ENCODE measurements at regions not wholly inside any gene's neighbourhood (a gene's known extent, or its start where the extent isn't known, plus 50 kb on each side); places are given as distances from the start of the nearest gene placed in this dataset.

- WGBS, 2 donors: 63 to 64% methylated on average over 12 of the region's 12 CpGs
- Histone ChIP-seq H3K36me3 (no peaks in the 10 kb centered on the region), H3K4me1 (peaks cover 0 to 9% (median 3%) of the 10 kb centered on the region in 9 donors), H3K4me3 (no peak overlapping the region), H3K9me3 (no peaks in the 10 kb centered on the region), H3K27ac (no peak overlapping the region), H3K27me3 (peaks cover 0 to 37% (median 30%) of the 10 kb centered on the region in 7 donors)
- ATAC-seq (no peak), DNase-seq (no peak)
- TF ChIP-seq CTCF (IDR thresholded peaks at IDR 0.05): no peak
- intact Hi-C loops (cut with DNase I): loop anchor here in 6 of 10 donors (5.0 to 10.0 kb wide), 5 partner anchors 268 to 1148 kb away; partner anchors contain the start of genes PTPRU (in 5 of the 6) and MECR (in 2 of the 6)
Observed at GRCh38 chr1:30383221-30383711, 340.1 kb downstream of the MATN1 start.

- intact Hi-C loops (cut with DNase I): loop anchor here in 6 of 10 donors (5.0 to 10.0 kb wide), 5 partner anchors 268 to 1148 kb away; partner anchors contain the start of genes PTPRU (in 5 of the 6) and MECR (in 2 of the 6)
- H3K27me3 ChIP-seq: peaks cover 0 to 39% (median 38%) of the 10 kb centered on the region in 7 donors
- ATAC-seq: no peak
- no peaks in the 10 kb centered on the region for H3K36me3 ChIP-seq
- no peak overlapping the region for H3K4me3 ChIP-seq
- H3K9me3 ChIP-seq: no peaks in the 10 kb centered on the region
- no peak overlapping the region for H3K27ac ChIP-seq
- no peak for TF ChIP-seq CTCF (IDR thresholded peaks at IDR 0.05)
- H3K4me1 ChIP-seq: peaks cover 0 to 9% (median 3%) of the 10 kb centered on the region in 9 donors
- 73 to 83% methylated on average over 2 of the region's 2 CpGs for WGBS, 2 donors
- DNase-seq: no peak
Observed at GRCh38 chr1:30382496-30382895, 340.9 kb downstream of the MATN1 start.

- DNase-seq (no peak), ATAC-seq (no peak)
- intact Hi-C loops (cut with DNase I): loop anchor here in 7 of 10 donors (2.0 to 10.0 kb wide), 6 partner anchors 267 to 1147 kb away; partner anchors contain the start of genes PTPRU (in 5 of the 7) and MECR (in 2 of the 7)
- Histone ChIP-seq H3K4me1 (peaks cover 0 to 9% (median 3%) of the 10 kb centered on the region in 9 donors), H3K27me3 (peaks cover 0 to 41% (median 38%) of the 10 kb centered on the region in 7 donors), H3K36me3 (no peaks in the 10 kb centered on the region), H3K27ac (no peak overlapping the region), H3K4me3 (no peak overlapping the region), H3K9me3 (no peaks in the 10 kb centered on the region)
- TF ChIP-seq CTCF (IDR thresholded peaks at IDR 0.05): no peak
- WGBS, 2 donors: 69 to 75% methylated on average over 7 of the region's 7 CpGs
Observed at GRCh38 chr1:30381671-30382365, 341.6 kb downstream of the MATN1 start.

GRCh38 chr1:30381266-30381665 lies 342.1 kb downstream of the MATN1 start:
- H3K36me3 ChIP-seq: no peaks in the 10 kb centered on the region
- 72 to 76% methylated on average over 5 of the region's 5 CpGs for WGBS, 2 donors
- peaks cover 0 to 9% (median 3%) of the 10 kb centered on the region in 9 donors for H3K4me1 ChIP-seq
- H3K4me3 ChIP-seq: no peak overlapping the region
- H3K27ac ChIP-seq: no peak overlapping the region
- no peak for TF ChIP-seq CTCF (IDR thresholded peaks at IDR 0.05)
- intact Hi-C loops (cut with DNase I): loop anchor here in 7 of 10 donors (2.0 to 10.0 kb wide), 6 partner anchors 266 to 1146 kb away; partner anchors contain the start of genes PTPRU (in 5 of the 7) and MECR (in 2 of the 7)
- H3K27me3 ChIP-seq: peaks cover 0 to 43% (median 38%) of the 10 kb centered on the region in 7 donors
- ATAC-seq (no peak), DNase-seq (no peak)
- H3K9me3 ChIP-seq: no peaks in the 10 kb centered on the region

All from heart right ventricle (tissue), 16 donors.